NCI-H1092 treated with DMSO at 0.1 percent for 48 hours (cell line): ENCODE measurements at regions not wholly inside any gene's neighbourhood (a gene's known extent, or its start where the extent isn't known, plus 50 kb on each side); places are given as distances from the start of the nearest gene placed in this dataset.

Source experiments
- DNase-seq: peaks from one replicate; lab custom pipeline; 2025; lab: John Stamatoyannopoulos, UW

DNA sequence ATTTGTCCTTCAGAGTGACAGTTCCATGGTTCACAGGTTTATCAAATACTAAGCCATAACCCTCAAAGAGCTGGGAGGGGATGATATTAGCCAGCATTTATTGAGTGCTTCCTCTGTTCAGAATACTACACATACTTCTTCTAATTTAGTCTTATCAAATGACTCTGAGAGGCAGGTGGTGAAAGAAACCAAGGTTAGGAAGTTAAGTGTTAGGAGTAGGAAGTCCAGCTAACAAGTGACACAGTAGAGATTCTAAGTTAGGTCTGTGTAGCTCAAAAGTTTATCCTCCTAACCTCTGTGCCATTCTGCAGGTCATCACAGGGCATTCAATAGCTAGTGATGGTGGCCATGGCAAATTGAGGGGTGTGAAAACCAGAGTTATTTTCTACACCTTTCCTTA lies 198.3 kb upstream of the MID1 start:
- no peak for DNase-seq

GRCh38 chrX:10819973-10820372 lies 199.6 kb upstream of the MID1 start:
- DNase-seq: no peak

- DNase-seq: no peak
Measured at GRCh38 chrX:10821293-10821692, 200.9 kb upstream of the MID1 start.

GRCh38 chrX:10828036-10828435 lies 207.7 kb upstream of the MID1 start:
- peak; percentile 42 for DNase-seq

GRCh38 chrX:10828640-10829039 lies 208.3 kb upstream of the MID1 start:
- peak; percentile 84 for DNase-seq

DNA sequence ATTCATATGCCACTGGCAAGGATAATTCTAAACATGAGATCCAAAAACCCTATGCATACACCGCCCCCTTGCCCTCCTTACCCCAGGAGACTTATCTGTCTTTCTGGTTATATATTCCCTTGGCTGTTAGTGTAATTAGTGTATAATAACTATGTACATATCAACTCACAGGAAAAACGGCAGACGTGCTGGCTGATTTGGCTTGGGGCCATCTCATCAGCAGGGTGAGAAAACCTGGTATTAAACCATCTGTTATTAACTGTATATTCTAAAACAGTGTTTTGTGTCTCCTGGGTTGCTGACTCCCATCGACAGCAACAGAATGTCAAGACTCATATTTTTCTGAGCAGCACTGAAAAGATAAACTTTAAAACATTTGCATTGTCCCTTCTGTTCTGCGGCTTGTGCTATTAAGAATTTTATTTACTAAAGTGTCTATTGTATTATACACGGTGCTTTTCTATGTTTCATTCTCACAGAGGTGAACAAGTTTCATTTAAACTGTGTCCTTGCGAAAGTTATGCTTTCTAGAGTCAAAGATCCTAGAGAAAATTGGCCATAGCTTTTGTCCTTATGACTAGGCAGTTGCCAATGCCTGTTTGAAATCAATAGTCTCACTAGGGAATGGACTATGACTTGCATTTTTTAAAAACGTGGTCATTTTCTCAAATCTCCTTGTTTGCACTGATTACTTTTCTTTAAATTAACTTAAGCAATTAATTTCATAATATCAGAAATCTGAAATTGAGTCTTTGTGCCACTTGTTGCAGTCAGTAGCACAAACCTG lies 211.5 kb upstream of the MID1 start:
- peak; percentile 68 for DNase-seq

- DNase-seq: peak; percentile 49
Measured at GRCh38 chrX:10833299-10834169, 213.1 kb upstream of the MID1 start.

DNA sequence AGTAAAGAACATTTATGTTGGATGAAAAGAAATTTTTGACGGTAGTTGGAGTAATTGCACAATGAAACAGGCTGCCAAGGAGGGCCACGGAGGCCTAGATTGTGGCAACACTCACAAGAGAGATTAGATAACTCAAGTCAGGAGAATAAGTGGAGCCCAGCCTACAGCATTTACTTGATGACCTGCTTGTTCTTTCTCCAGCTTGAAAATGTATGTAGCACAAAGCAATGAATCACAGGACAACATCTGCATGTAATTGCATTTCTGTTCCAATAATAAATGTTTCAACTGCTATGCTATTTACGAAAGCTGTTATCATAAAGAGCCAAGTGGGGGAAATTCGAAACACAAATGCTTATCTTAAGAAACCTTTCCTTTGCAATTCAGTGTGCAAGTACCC lies 221.2 kb upstream of the MID1 start:
- no peak for DNase-seq

GRCh38 chrX:10842646-10843045 lies 222.3 kb upstream of the MID1 start:
- no peak for DNase-seq

DNA sequence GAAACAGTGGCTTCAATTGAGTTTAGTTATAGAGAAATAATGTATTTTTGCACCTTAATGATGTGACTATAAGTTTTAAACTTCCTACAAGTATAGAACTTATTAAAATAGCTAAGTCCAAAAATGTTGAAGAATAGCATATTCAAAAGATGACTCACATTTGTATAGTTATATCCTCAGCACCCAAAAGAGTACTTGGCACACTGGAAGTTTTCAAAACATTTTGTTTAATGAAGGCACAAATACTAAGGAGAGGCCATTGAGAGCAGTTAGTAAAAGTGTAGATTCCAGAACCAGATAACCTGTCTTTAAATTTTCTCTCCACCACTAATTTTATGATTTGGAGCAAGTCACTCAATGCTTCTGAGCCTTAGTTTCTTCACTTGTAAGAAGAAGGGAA lies 226.9 kb upstream of the MID1 start:
- no peak for DNase-seq

DNA sequence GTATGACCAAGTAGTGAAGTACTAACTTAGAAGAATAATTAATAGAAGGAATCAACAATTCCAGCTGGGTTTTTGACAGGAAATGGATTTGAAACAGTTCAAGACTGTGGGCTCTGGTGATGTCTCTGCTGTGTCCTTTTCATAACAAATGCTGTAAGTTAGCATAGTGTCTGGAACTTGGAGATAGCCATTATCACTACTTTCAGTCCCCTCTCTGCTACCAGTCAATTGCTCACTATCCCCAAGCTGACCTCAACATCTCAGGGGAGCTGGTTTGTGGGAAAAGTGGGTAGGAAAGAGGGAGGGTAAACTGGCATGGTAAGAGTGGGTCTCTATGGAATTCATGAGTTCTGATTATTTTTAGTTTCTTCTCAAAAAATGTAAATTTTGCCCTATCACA lies 231.4 kb upstream of the MID1 start:
- DNase-seq: no peak

- DNase-seq: no peak
Measured at GRCh38 chrX:10854594-10854993, 234.2 kb upstream of the MID1 start.

- no peak for DNase-seq
Measured at GRCh38 chrX:10855845-10856244, 235.5 kb upstream of the MID1 start.

DNA sequence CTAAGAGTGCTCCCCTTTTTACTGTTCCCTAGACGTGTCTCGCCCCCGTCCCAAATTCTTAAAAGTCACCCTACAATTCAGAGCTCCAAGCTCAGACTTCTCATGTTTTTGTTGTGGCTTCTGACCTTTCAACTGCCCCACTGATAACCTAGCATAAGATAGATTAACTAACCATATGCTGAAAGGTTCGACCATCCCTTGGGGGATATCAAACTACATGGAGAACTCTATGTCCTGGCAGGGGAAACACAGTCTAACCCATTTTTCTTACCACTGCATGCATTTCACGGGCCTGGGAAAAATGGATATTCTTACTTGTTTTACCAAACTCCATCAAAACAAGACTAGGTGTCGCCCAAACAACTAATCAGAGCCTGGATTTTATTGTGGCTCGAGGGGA lies 236.4 kb upstream of the MID1 start:
- no peak for DNase-seq

- DNase-seq: no peak
Measured at GRCh38 chrX:10859353-10859752, 239.0 kb upstream of the MID1 start.

GRCh38 chrX:10875995-10876394 lies 235.1 kb upstream of the HCCS start:
- DNase-seq: no peak

GRCh38 chrX:10882484-10882883 lies 228.6 kb upstream of the HCCS start:
- DNase-seq: no peak

DNA sequence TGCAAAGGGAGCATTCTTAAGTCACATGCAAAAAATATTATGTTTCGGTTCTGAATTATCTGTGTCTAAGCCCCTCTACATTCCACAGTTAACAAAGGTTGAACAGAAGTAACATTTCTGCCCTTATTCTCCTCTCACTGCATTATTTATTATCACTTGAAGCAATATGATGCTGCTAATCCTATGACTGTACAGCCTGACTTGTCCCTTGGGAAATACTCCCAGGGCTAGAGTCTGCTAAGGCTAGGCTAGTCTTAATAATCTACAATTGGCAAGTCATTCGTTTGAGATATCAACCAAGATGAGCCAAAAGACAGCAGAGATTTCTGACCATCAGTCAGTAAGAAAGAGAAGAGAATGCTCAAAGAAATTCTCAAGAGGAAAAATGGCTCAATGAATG lies 226.9 kb upstream of the HCCS start:
- no peak for DNase-seq

GRCh38 chrX:10892621-10893225 lies 218.4 kb upstream of the HCCS start:
- no peak for DNase-seq

DNA sequence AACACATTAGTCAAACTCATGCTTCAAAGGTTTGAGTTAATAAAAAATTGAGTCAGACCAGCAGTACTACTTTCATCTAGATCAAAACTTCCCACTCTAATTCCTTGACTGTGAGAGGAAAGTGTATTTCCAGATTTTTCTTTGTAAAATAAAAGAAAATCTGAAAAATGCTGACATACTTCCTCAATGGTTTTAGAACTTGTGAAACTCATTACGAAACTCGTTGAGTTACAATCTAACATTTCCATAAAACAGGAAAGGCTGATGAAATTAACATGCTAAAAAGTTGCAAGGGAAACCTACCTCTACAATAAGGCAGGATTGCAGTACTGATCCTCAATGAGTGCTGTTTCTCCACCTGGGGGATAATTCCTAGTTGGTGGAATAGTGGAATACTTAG lies 217.8 kb upstream of the HCCS start:
- DNase-seq: no peak

GRCh38 chrX:10893976-10894375 lies 217.2 kb upstream of the HCCS start:
- no peak for DNase-seq

DNA sequence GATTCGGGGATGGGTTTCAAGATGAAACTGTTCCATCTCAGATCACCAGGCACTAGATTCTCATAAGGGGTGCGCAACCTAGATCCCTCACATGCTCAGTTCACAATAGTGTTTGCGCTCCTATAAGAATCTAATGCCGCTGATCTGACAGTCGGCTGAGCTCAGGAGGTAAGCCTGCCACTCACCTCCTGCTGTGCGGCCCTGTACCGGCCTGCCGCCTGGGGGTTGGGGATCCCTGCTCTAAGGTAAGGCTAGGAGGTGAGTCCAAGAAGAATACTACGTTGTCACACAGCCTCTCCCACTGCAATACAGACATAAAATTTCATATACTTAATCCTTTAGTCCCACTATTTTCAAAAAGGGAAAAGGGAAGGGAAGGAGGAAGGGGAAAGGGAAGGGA lies 213.4 kb upstream of the HCCS start:
- DNase-seq: no peak
